Thoracic aorta (tissue), 2 donors: ENCODE measurements at regions not wholly inside any gene's neighbourhood (a gene's known extent, or its start where the extent isn't known, plus 50 kb on each side); places are given as distances from the start of the nearest gene placed in this dataset.

Experiments
- ATAC-seq: fragments of 150-250 bp; one replicate; pipeline ENCODE4 v1.8.0; 2017; ENCODE audit warnings: low read depth; ENCODE audit not compliant: insufficient number of reproducible peaks, low FRiP score
- DNase-seq: peaks from one replicate; pipeline ENCODE4 v3.0.0-alpha.2; 2020; ENCODE audit warnings: low spot score
- H3K27ac ChIP-seq, 2 donors: fragments of 200-600 bp; sonication (generic); 1 replicate in 1 of 2; 2 replicates in 1 of 2; pipeline ENCODE4 v1.5.1; 2016; ENCODE audit warnings: mild to moderate bottlenecking in 2 of 2, moderate library complexity in 2 of 2
- H3K27me3 ChIP-seq: fragments of 200-600 bp; sonication (generic); replicated peaks from 2 replicates; pipeline ENCODE4 v1.6.0; 2016; ENCODE audit warnings: mild to moderate bottlenecking; ENCODE audit not compliant: insufficient read depth
- H3K36me3 ChIP-seq: fragments of 200-600 bp; sonication (generic); one replicate; pipeline ENCODE4 v1.5.1; 2016
- H3K4me1 ChIP-seq, 2 donors: fragments of 200-600 bp; sonication (generic); 1 replicate in 1 of 2; 2 replicates in 1 of 2; pipeline versions ENCODE4 v1.5.1 to v1.6.0; 2016; ENCODE audit warnings: low read depth in 2 of 2, mild to moderate bottlenecking in 1 of 2; ENCODE audit not compliant: control insufficient read depth in 1 of 2
- H3K4me3 ChIP-seq: fragments of 200-600 bp; sonication (generic); 2 replicates; pipeline ENCODE4 v1.5.1; 2016; ENCODE audit warnings: mild to moderate bottlenecking
- H3K9me3 ChIP-seq: fragments of 200-600 bp; sonication (generic); 2 replicates; pipeline ENCODE4 v1.5.1; 2016
- TF ChIP-seq, protein P1 (sequence below): fragments of 200-600 bp; sonication (generic); IDR thresholded peaks from one replicate; pipeline ENCODE4 v1.5.1; 2019; ENCODE audit warnings: antibody characterized with exemption

DNA sequence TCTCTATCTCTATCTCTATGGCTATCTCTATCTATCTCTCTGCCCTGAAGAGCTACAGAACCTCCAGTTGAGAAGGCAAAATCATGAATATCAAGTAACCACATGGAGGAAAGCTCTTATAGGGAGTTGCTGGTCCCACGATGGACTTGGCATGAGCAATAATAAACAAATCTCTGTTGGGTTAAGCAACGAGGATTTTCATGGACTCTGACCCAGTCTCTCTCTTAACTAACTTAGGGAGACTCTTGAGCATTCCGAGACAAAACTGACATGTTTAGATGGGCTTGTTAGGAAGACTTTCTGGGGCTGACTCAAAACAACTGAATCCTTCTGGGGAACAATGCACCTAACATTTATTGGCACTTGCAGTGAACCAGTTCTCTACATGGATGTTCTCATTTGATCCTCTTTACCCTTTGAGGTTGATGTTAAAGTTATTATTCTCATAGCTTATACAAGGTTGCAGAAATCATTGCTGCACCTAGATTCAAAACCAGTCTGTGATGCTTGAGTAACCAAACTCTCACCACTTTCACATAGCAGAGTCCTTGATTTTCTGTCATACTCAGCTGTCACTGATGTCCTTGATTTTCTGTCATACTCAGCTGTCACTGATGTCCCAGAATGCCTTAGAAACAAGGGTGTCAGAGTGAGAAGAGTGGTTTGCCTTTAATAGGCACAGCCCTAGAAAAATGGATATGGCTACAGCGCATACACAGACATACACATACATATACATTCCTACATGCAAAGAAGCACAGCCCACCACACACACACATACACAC is 354.6 kb upstream of the MAF start:
- H3K9me3 ChIP-seq, result no peaks in the 10 kb centered on the region

DNA sequence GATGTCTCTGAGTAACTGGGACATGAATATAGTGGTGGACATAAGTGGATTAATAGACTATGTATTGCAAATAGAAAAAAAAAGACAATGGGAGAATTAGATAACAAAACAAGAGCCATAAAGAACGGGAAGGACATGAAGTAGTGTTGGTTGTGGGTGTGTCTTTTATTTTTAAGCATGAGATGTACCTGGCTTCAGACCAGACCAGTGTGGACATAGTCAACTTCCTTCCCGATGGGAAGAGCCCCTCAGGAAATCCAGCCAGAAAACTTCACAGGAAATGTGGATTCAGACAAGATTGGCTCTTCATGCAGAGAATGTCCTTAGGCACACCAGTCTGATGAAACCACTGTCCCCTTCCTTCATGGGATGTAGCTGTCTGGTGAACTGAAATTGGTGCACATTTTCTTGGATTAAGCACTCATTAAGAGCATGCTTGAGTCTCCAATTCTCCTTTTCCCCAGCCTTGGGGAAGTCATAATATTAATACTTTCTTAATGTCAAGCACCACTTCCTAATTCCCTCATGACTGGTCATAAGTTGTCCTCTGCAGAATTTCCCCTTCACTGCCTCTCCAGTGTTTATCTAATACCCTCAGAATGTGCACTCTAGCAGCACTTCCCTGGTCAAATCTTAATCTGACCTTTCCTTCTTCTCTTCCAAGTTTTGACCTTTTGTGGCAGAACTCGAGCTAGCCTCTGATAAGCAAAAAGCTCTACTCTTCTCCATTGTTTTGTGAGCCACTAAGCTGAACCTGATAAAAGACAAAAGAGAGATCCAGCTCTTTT is 350.6 kb upstream of the MAF start:
- DNase-seq (no peak), ATAC-seq (no peak)
- no peaks in the 10 kb centered on the region for H3K9me3 ChIP-seq

More for the DNA sequence above, 354.6 kb upstream of the MAF start:
- Histone ChIP-seq H3K36me3 (no peaks in the 10 kb centered on the region), H3K4me3 (no peak overlapping the region), H3K4me1 (no peaks in the 10 kb centered on the region), H3K27ac (no peak overlapping the region), H3K27me3 (no peaks in the 10 kb centered on the region)
- ATAC-seq, result no peak
- TF ChIP-seq, protein P1, sequence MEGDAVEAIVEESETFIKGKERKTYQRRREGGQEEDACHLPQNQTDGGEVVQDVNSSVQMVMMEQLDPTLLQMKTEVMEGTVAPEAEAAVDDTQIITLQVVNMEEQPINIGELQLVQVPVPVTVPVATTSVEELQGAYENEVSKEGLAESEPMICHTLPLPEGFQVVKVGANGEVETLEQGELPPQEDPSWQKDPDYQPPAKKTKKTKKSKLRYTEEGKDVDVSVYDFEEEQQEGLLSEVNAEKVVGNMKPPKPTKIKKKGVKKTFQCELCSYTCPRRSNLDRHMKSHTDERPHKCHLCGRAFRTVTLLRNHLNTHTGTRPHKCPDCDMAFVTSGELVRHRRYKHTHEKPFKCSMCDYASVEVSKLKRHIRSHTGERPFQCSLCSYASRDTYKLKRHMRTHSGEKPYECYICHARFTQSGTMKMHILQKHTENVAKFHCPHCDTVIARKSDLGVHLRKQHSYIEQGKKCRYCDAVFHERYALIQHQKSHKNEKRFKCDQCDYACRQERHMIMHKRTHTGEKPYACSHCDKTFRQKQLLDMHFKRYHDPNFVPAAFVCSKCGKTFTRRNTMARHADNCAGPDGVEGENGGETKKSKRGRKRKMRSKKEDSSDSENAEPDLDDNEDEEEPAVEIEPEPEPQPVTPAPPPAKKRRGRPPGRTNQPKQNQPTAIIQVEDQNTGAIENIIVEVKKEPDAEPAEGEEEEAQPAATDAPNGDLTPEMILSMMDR, result no peak
- DNase-seq, result no peak

DNA sequence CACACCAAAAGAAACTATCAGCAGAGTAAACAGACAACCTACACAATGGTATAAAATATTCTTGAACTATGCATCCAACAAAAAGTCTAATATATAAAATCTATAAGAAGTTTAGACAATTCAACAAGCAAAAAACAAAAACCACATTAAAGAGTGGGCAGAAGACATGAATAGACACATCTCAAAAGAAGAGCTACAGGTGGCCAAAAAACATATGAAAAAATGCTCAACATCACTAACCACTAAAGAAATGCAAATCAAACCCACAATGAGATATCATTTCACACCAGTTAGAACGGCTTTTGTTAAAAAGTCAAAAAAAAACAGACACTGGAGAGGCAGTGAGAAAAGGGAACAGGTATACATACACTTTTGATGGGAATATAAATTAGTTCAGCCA is 348.9 kb upstream of the MAF start:
- Histone ChIP-seq H3K9me3 (no peaks in the 10 kb centered on the region), H3K36me3 (no peaks in the 10 kb centered on the region), H3K4me3 (no peak overlapping the region), H3K27me3 (no peaks in the 10 kb centered on the region), H3K27ac (no peak overlapping the region), H3K4me1 (no peaks in the 10 kb centered on the region)
- ATAC-seq (no peak), DNase-seq (no peak)
- TF ChIP-seq, protein P1, result no peak

More for the DNA sequence above, 350.6 kb upstream of the MAF start:
- Histone ChIP-seq H3K36me3 (no peaks in the 10 kb centered on the region), H3K4me3 (no peak overlapping the region), H3K27ac (no peak overlapping the region), H3K4me1 (no peaks in the 10 kb centered on the region), H3K27me3 (no peaks in the 10 kb centered on the region)
- TF ChIP-seq, protein P1, result no peak

DNA sequence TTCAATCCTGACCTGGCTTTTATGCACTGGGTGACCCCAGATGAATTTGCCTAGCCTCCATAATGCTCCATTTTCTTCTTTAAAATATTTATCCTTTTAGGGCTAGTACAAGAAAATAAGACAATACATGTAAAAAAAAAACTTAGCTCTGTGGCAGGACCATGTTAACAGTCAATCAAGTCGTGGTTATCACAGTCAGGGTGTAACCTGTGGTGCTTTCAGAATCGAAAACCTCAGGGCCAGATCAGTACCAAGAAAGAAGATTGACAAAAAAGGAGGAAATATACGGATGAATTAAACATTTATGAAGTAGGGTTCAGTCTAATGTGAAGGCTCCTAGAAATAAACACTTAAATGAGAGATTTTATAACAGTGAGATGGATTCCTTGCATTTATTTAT is 347.2 kb upstream of the MAF start:
- TF ChIP-seq, protein P1, result no peak
- Histone ChIP-seq H3K36me3 (no peaks in the 10 kb centered on the region), H3K9me3 (no peaks in the 10 kb centered on the region), H3K27me3 (no peaks in the 10 kb centered on the region), H3K27ac (no peak overlapping the region), H3K4me1 (no peaks in the 10 kb centered on the region), H3K4me3 (no peak overlapping the region)
- no peak for DNase-seq
- no peak for ATAC-seq

DNA sequence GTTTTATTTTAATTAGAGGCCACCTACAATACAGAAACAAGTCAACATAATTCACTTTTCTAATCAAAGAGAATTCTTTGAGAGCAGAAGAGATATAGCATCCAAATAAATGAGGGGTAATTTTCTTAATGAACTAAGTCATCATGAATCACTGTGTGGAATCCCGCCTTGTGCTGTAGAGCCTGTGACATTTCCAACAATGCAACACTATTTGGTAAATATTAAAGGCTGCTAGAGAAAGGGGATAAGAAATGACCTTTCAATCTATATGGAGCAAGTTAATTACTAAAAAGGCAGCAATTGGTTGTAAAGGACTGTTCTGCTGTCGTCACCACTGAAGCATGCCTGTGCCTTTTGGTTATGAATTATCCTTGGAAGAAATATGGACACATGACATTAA is 345.7 kb upstream of the MAF start:
- H3K36me3 ChIP-seq, result no peaks in the 10 kb centered on the region
- H3K27me3 ChIP-seq, result no peaks in the 10 kb centered on the region
- H3K9me3 ChIP-seq, result no peaks in the 10 kb centered on the region
- no peak overlapping the region for H3K27ac ChIP-seq
- H3K4me1 ChIP-seq, result no peaks in the 10 kb centered on the region
- DNase-seq (no peak), ATAC-seq (no peak)
- no peak overlapping the region for H3K4me3 ChIP-seq
- TF ChIP-seq, protein P1, result no peak
